ENCODE measurements at regions not wholly inside any gene's neighbourhood (a gene's known extent, or its start where the extent isn't known, plus 50 kb on each side); places are given as distances from the start of the nearest gene placed in this dataset.

GRCh38 chr2:47266939-47267710, 90.8 kb upstream of the CALM2 start:
- in situ Hi-C loops (cut with MboI) = no loop called here
- no peaks in the 10 kb centered on the region for H3K27me3 ChIP-seq (replicated peaks; ENCODE audit: insufficient read depth)
- no peak overlapping the region for H2AFZ ChIP-seq
- H3K4me2 ChIP-seq (ENCODE audit: unreplicated experiment) = no peak overlapping the region
- H3F3A ChIP-seq (ENCODE audit: insufficient read depth) = peaks cover 22% of the 10 kb centered on the region
- TF ChIP-seq EZH2phosphoT487 (IDR thresholded peaks at IDR 0.05; ENCODE audit: insufficient read depth, low read depth) (no peak), EZH2 (IDR thresholded peaks at IDR 0.05; ENCODE audit: insufficient read depth, poor library complexity, severe bottlenecking) (no peak)
- no peak overlapping the region for H3K27ac ChIP-seq
- 87 to 91% methylated on average over 8 of the region's 8 CpGs for WGBS, 2 experiments (ENCODE audit: low coverage in 1 of 2, low lambda C conversion rate in 2 of 2, missing lambda C conversion rate in 2 of 2)
- no peak overlapping the region for H3K4me3 ChIP-seq
- H3K36me3 ChIP-seq (ENCODE audit: low read depth) = no peaks in the 10 kb centered on the region
- no peaks in the 10 kb centered on the region for H3K9me3 ChIP-seq (ENCODE audit: low read depth)
- peaks cover 14% of the 10 kb centered on the region for H3K4me1 ChIP-seq (ENCODE audit: insufficient read depth)
- H3K9me2 ChIP-seq (ENCODE audit: insufficient read depth) = no peaks in the 10 kb centered on the region
- no peaks in the 10 kb centered on the region for H3K79me2 ChIP-seq (ENCODE audit: insufficient read depth)
- no peak for DNase-seq
- H3K9ac ChIP-seq = no peak overlapping the region
- H4K20me1 ChIP-seq (ENCODE audit: insufficient read depth) = no peaks in the 10 kb centered on the region

- H3K9me3 ChIP-seq (ENCODE audit: low read depth) = no peaks in the 10 kb centered on the region
- no peak overlapping the region for H3K9ac ChIP-seq
- no peaks in the 10 kb centered on the region for H3K27me3 ChIP-seq (replicated peaks; ENCODE audit: insufficient read depth)
- TF ChIP-seq EZH2 (IDR thresholded peaks at IDR 0.05; ENCODE audit: insufficient read depth, poor library complexity, severe bottlenecking) (no peak), EZH2phosphoT487 (IDR thresholded peaks at IDR 0.05; ENCODE audit: insufficient read depth, low read depth) (no peak)
- H3K9me2 ChIP-seq (ENCODE audit: insufficient read depth) = no peaks in the 10 kb centered on the region
- peaks cover 11% of the 10 kb centered on the region for H3K4me1 ChIP-seq (ENCODE audit: insufficient read depth)
- WGBS, 2 experiments (ENCODE audit: low coverage in 1 of 2, low lambda C conversion rate in 2 of 2, missing lambda C conversion rate in 2 of 2) = 82 to 83% methylated on average over 5 of the region's 5 CpGs
- no peak for DNase-seq
- in situ Hi-C loops (cut with MboI) = no loop called here
- no peaks in the 10 kb centered on the region for H3K36me3 ChIP-seq (ENCODE audit: low read depth)
- H3K4me3 ChIP-seq = no peak overlapping the region
- no peak overlapping the region for H3K27ac ChIP-seq
- H3F3A ChIP-seq (ENCODE audit: insufficient read depth) = peaks cover 10% of the 10 kb centered on the region
- no peaks in the 10 kb centered on the region for H4K20me1 ChIP-seq (ENCODE audit: insufficient read depth)
- H3K79me2 ChIP-seq (ENCODE audit: insufficient read depth) = no peaks in the 10 kb centered on the region
- H3K4me2 ChIP-seq (ENCODE audit: unreplicated experiment) = no peak overlapping the region
- H2AFZ ChIP-seq = no peak overlapping the region
Observed at GRCh38 chr2:47265751-47266231, 89.5 kb upstream of the CALM2 start.

DNA sequence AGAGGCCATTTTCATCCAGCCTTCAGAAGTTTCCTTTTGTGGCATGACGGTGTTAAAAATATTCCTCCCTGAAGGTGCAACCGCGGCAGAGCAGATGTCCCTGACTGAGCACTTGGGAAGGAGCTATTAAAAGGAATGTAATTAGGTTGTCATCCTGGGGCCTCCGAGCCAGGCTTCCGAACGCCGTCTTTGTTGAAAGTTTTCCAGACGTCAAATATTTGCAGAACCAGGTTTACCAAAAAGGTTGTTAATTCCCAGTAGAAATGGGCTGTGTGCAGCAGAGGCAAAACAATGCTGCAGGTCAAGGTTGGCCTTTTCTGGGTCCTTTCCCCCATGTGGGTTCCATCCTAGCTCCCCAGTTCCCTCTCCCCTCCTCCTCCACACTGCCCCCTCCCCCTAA, 88.8 kb upstream of the CALM2 start:
- H4K20me1 ChIP-seq (ENCODE audit: insufficient read depth) = no peaks in the 10 kb centered on the region
- TF ChIP-seq EZH2phosphoT487 (IDR thresholded peaks at IDR 0.05; ENCODE audit: insufficient read depth, low read depth) (no peak), EZH2 (IDR thresholded peaks at IDR 0.05; ENCODE audit: insufficient read depth, poor library complexity, severe bottlenecking) (no peak)
- H3K36me3 ChIP-seq (ENCODE audit: low read depth) = no peaks in the 10 kb centered on the region
- in situ Hi-C loops (cut with MboI) = no loop called here
- H3F3A ChIP-seq (ENCODE audit: insufficient read depth) = peaks cover 6% of the 10 kb centered on the region
- peaks cover 10% of the 10 kb centered on the region for H3K4me1 ChIP-seq (ENCODE audit: insufficient read depth)
- no peaks in the 10 kb centered on the region for H3K9me3 ChIP-seq (ENCODE audit: low read depth)
- DNase-seq = no peak
- no peaks in the 10 kb centered on the region for H3K9me2 ChIP-seq (ENCODE audit: insufficient read depth)
- H3K4me2 ChIP-seq (ENCODE audit: unreplicated experiment) = no peak overlapping the region
- no peak overlapping the region for H3K9ac ChIP-seq
- no peaks in the 10 kb centered on the region for H3K79me2 ChIP-seq (ENCODE audit: insufficient read depth)
- H3K27ac ChIP-seq = no peak overlapping the region
- H3K4me3 ChIP-seq = no peak overlapping the region
- H2AFZ ChIP-seq = no peak overlapping the region
- H3K27me3 ChIP-seq (replicated peaks; ENCODE audit: insufficient read depth) = no peaks in the 10 kb centered on the region
- WGBS, 2 experiments (ENCODE audit: low coverage in 1 of 2, low lambda C conversion rate in 2 of 2, missing lambda C conversion rate in 2 of 2) = 67 to 74% methylated on average over 8 of the region's 8 CpGs

DNA sequence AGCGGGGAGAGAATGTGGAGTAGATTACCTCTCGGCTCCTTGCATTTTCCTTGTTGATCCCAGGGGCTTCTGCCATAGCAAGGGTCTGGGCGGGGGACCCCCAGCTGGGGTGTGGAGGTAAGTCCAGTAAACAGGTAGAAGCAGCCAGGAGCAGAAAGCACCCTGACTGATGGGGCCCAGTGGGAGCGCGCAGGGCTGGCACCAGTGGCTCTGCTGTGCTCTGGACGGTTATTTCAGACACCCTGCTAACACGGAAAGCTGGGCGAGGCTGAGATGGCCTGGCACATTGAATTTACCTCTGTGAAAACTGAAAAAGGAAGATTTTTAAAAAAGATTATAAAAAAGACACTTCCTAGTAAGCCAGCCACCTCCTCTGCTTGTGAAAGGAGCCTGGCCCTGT, 88.4 kb upstream of the CALM2 start:
- TF ChIP-seq EZH2phosphoT487 (IDR thresholded peaks at IDR 0.05; ENCODE audit: insufficient read depth, low read depth) (no peak), EZH2 (IDR thresholded peaks at IDR 0.05; ENCODE audit: insufficient read depth, poor library complexity, severe bottlenecking) (no peak)
- peaks cover 8% of the 10 kb centered on the region for H3K4me1 ChIP-seq (ENCODE audit: insufficient read depth)
- 0 out of 2 replicates have a peak, but pooled peaks cover 3% of the 10 kb centered on the region for H3F3A ChIP-seq (ENCODE audit: insufficient read depth)
- H3K79me2 ChIP-seq (ENCODE audit: insufficient read depth) = no peaks in the 10 kb centered on the region
- H3K27me3 ChIP-seq (replicated peaks; ENCODE audit: insufficient read depth) = no peaks in the 10 kb centered on the region
- in situ Hi-C loops (cut with MboI) = no loop called here
- H3K4me3 ChIP-seq = no peak overlapping the region
- no peaks in the 10 kb centered on the region for H3K36me3 ChIP-seq (ENCODE audit: low read depth)
- no peaks in the 10 kb centered on the region for H3K9me3 ChIP-seq (ENCODE audit: low read depth)
- no peaks in the 10 kb centered on the region for H4K20me1 ChIP-seq (ENCODE audit: insufficient read depth)
- DNase-seq = no peak
- no peak overlapping the region for H3K27ac ChIP-seq
- 93 to 97% methylated on average over 8 of the region's 8 CpGs for WGBS, 2 experiments (ENCODE audit: low coverage in 1 of 2, low lambda C conversion rate in 2 of 2, missing lambda C conversion rate in 2 of 2)
- no peak overlapping the region for H3K9ac ChIP-seq
- no peak overlapping the region for H2AFZ ChIP-seq
- no peaks in the 10 kb centered on the region for H3K9me2 ChIP-seq (ENCODE audit: insufficient read depth)
- no peak overlapping the region for H3K4me2 ChIP-seq (ENCODE audit: unreplicated experiment)
